Aorta (tissue), 5 donors: ENCODE measurements at regions not wholly inside any gene's neighbourhood (a gene's known extent, or its start where the extent isn't known, plus 50 kb on each side); places are given as distances from the start of the nearest gene placed in this dataset.

ENCODE experiments used
- ATAC-seq: fragments of 200-7000 bp; cut with Tn5 transposase; one replicate; pipeline ENCODE4 v1.9.1; 2022; ENCODE audit warnings: moderate library complexity; ENCODE audit not compliant: low FRiP score
- DNase-seq, 2 donors: peaks; one replicate each; pipeline ENCODE4 v3.0.0-alpha.2; 2020
- H3K27ac ChIP-seq, 2 donors: one replicate each; pipeline ENCODE4 v1.5.1; 2013; ENCODE audit warnings: low read length in 2 of 2, mild to moderate bottlenecking in 2 of 2, moderate library complexity in 2 of 2, control low read depth in 1 of 2, inconsistent platforms in 1 of 2, low read depth in 1 of 2
- H3K27me3 ChIP-seq, 2 donors: one replicate each; pipeline ENCODE4 v1.6.1; 2013; ENCODE audit warnings: control low read depth in 1 of 2, low read length in 1 of 2, mild to moderate bottlenecking in 1 of 2, moderate library complexity in 1 of 2; ENCODE audit not compliant: insufficient read depth in 2 of 2, control insufficient read depth in 1 of 2
- H3K36me3 ChIP-seq, 2 donors: one replicate each; pipeline ENCODE4 v1.6.1; 2013; ENCODE audit warnings: control low read depth in 1 of 2, low read length in 1 of 2, mild to moderate bottlenecking in 1 of 2; ENCODE audit not compliant: insufficient read depth in 2 of 2, control insufficient read depth in 1 of 2
- H3K4me1 ChIP-seq, 2 donors: one replicate each; pipeline ENCODE4 v1.6.1; 2013; ENCODE audit warnings: low read length in 2 of 2, control low read depth in 1 of 2, mild to moderate bottlenecking in 1 of 2, moderate library complexity in 1 of 2; ENCODE audit not compliant: insufficient read depth in 2 of 2, control insufficient read depth in 1 of 2
- H3K4me3 ChIP-seq, 2 donors: one replicate each; pipeline ENCODE4 v1.5.1; 2013; ENCODE audit warnings: low read length in 2 of 2, control low read depth in 1 of 2, mild to moderate bottlenecking in 1 of 2
- H3K9me3 ChIP-seq: one replicate; pipeline ENCODE4 v1.6.1; 2013; ENCODE audit warnings: mild to moderate bottlenecking, low read length; ENCODE audit not compliant: control insufficient read depth
- WGBS, 2 donors: extraction: QIAGEN DNeasy Blood & Tissue Kit; methylation state at CpG; one replicate each; pipeline ENCODE4 v1.1.7; 2013; 5-methylcytosine and 5-hydroxymethylcytosine counted together
- intact Hi-C, 2 donors: fragments of 100-400 bp; cut with DNase I; formaldehyde crosslinking; loops; one replicate each; pipeline versions ENCODE4 v1.14.2 to v1.15.0; 2022
- donor health status: healthy with polysubstance abuse.
- donor health status: Bipolar disorder and iron deficiency.
- donor health status: DM: no; HTN: no; CAD: no.
- donor health status: DM: no; HTN: no; CAD: no.
- donor health status: DM: yes; HTN: yes; CAD: no.

- ATAC-seq = no peak
These were observed 1077.6 kb downstream of the DIAPH3 start for GRCh38 chr13:59086147-59086546.

GRCh38 chr13:59088716-59089115 lies 1075.0 kb downstream of the DIAPH3 start:
- 27 to 31% methylated on average over 2 of the region's 2 CpGs for WGBS, 2 donors
- no peaks in the 10 kb centered on the region for H3K9me3 ChIP-seq
- H3K27me3 ChIP-seq = no peaks in the 10 kb centered on the region
- intact Hi-C loops = no loop called here
- H3K4me1 ChIP-seq = no peaks in the 10 kb centered on the region
- H3K4me3 ChIP-seq = no peak overlapping the region
- DNase-seq (no peak), ATAC-seq (no peak)
- no peak overlapping the region for H3K27ac ChIP-seq
- H3K36me3 ChIP-seq = no peaks in the 10 kb centered on the region

More at GRCh38 chr13:59086147-59086546, 1077.6 kb downstream of the DIAPH3 start:
- WGBS, 2 donors = 77% methylated on average over 2 of the region's 2 CpGs
- Histone ChIP-seq H3K36me3 (no peaks in the 10 kb centered on the region), H3K4me1 (no peaks in the 10 kb centered on the region), H3K9me3 (no peaks in the 10 kb centered on the region), H3K27ac (no peak overlapping the region), H3K27me3 (no peaks in the 10 kb centered on the region), H3K4me3 (no peak overlapping the region)
- DNase-seq = no peak
- intact Hi-C loops = no loop called here

- 35 to 40% methylated on average over 2 of the region's 2 CpGs for WGBS, 2 donors
- no peak for ATAC-seq
- no peak for DNase-seq
- Histone ChIP-seq H3K4me1 (no peaks in the 10 kb centered on the region), H3K4me3 (no peak overlapping the region), H3K27me3 (no peaks in the 10 kb centered on the region), H3K9me3 (no peaks in the 10 kb centered on the region), H3K36me3 (no peaks in the 10 kb centered on the region), H3K27ac (no peak overlapping the region)
- intact Hi-C loops = no loop called here
These were observed 1069.5 kb downstream of the DIAPH3 start for GRCh38 chr13:59094181-59094580.

- no peak overlapping the region for H3K27ac ChIP-seq
These were observed 1064.3 kb downstream of the DIAPH3 start for GRCh38 chr13:59099182-59099974.

GRCh38 chr13:59103004-59103768 lies 1060.5 kb downstream of the DIAPH3 start:
- H3K36me3 ChIP-seq = no peaks in the 10 kb centered on the region
- ATAC-seq = no peak
- no peak overlapping the region for H3K27ac ChIP-seq
- no peak overlapping the region for H3K4me3 ChIP-seq
- peaks cover 4% of the 10 kb centered on the region for H3K9me3 ChIP-seq
- intact Hi-C loops = no loop called here
- no peaks in the 10 kb centered on the region for H3K4me1 ChIP-seq
- no peaks in the 10 kb centered on the region for H3K27me3 ChIP-seq
- no peak for DNase-seq
- 27 to 32% methylated on average over 4 of the region's 4 CpGs for WGBS, 2 donors

More at GRCh38 chr13:59099182-59099974, 1064.3 kb downstream of the DIAPH3 start:
- Histone ChIP-seq H3K9me3 (no peaks in the 10 kb centered on the region), H3K4me3 (no peak overlapping the region), H3K4me1 (no peaks in the 10 kb centered on the region), H3K27me3 (no peaks in the 10 kb centered on the region), H3K36me3 (no peaks in the 10 kb centered on the region)
- no peak for DNase-seq
- 65 to 67% methylated on average over 6 of the region's 6 CpGs for WGBS, 2 donors
- intact Hi-C loops = no loop called here
- no peak for ATAC-seq

GRCh38 chr13:59111751-59112171 lies 1052.0 kb downstream of the DIAPH3 start:
- intact Hi-C loops = no loop called here

GRCh38 chr13:59112221-59112718 lies 1051.5 kb downstream of the DIAPH3 start:
- no peak overlapping the region for H3K27ac ChIP-seq
- intact Hi-C loops = no loop called here
- DNase-seq = no peak
- ATAC-seq = peak; percentile 71
- H3K4me3 ChIP-seq = no peak overlapping the region
- H3K36me3 ChIP-seq = no peaks in the 10 kb centered on the region
- H3K4me1 ChIP-seq = peaks cover 0 to 2% of the 10 kb centered on the region in 2 donors
- peaks cover 3% of the 10 kb centered on the region for H3K9me3 ChIP-seq
- H3K27me3 ChIP-seq = no peaks in the 10 kb centered on the region
- 4 to 12% methylated on average over 6 of the region's 6 CpGs for WGBS, 2 donors

More at GRCh38 chr13:59111751-59112171, 1052.0 kb downstream of the DIAPH3 start:
- ATAC-seq = peak; percentile 13
- peaks cover 4% of the 10 kb centered on the region for H3K9me3 ChIP-seq
- no peak overlapping the region for H3K4me3 ChIP-seq
- peaks cover 0 to 2% of the 10 kb centered on the region in 2 donors for H3K4me1 ChIP-seq
- DNase-seq = no peak
- H3K27ac ChIP-seq = no peak overlapping the region
- H3K27me3 ChIP-seq = no peaks in the 10 kb centered on the region
- WGBS, 2 donors = 3 to 5% methylated on average over 3 of the region's 3 CpGs
- H3K36me3 ChIP-seq = no peaks in the 10 kb centered on the region

GRCh38 chr13:59119475-59119874 lies 1044.3 kb downstream of the DIAPH3 start:
- H3K4me1 ChIP-seq = no peaks in the 10 kb centered on the region
- no peak overlapping the region for H3K4me3 ChIP-seq
- DNase-seq = no peak
- H3K27me3 ChIP-seq = no peaks in the 10 kb centered on the region
- H3K27ac ChIP-seq = no peak overlapping the region
- H3K9me3 ChIP-seq = no peaks in the 10 kb centered on the region
- intact Hi-C loops = no loop called here
- 63 to 64% methylated on average over 2 of the region's 2 CpGs for WGBS, 2 donors
- no peaks in the 10 kb centered on the region for H3K36me3 ChIP-seq
- ATAC-seq = no peak
